ENCODE measurements at regions not wholly inside any gene's neighbourhood (a gene's known extent, or its start where the extent isn't known, plus 50 kb on each side); places are given as distances from the start of the nearest gene placed in this dataset.
"Not testable (repeated sequence)": the region's sequence is repeated elsewhere in the genome, so short reads cannot be mapped to it uniquely, and the experiment has no call there.

DNA sequence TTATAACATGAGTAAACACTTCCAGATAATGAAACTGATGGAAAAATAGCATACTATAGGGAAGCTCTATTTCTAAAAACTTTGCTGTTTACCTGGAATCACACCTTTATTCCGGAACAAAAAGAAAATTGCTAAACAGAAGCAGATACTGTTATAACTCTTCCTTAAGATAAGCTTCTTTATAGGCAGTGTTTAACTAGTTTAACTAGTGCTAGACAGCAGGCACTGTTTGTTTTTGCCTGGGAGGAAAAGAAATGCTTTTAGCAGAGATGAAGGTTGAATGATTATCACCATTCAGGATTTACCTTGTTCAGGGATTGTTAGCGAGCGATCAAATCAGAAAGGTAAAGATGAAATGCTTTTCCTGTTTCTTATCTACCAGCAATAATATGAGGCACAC is 54.7 kb upstream of the PDPR start:
- TF ChIP-seq, protein P1, sequence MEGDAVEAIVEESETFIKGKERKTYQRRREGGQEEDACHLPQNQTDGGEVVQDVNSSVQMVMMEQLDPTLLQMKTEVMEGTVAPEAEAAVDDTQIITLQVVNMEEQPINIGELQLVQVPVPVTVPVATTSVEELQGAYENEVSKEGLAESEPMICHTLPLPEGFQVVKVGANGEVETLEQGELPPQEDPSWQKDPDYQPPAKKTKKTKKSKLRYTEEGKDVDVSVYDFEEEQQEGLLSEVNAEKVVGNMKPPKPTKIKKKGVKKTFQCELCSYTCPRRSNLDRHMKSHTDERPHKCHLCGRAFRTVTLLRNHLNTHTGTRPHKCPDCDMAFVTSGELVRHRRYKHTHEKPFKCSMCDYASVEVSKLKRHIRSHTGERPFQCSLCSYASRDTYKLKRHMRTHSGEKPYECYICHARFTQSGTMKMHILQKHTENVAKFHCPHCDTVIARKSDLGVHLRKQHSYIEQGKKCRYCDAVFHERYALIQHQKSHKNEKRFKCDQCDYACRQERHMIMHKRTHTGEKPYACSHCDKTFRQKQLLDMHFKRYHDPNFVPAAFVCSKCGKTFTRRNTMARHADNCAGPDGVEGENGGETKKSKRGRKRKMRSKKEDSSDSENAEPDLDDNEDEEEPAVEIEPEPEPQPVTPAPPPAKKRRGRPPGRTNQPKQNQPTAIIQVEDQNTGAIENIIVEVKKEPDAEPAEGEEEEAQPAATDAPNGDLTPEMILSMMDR (optimal IDR thresholded peaks at IDR 0.05 in 1 of 3, IDR thresholded peaks at IDR 0.05 in 1 of 3, conservative IDR thresholded peaks at IDR 0.05 in 1 of 3; ENCODE audit: extremely low read depth in 1 of 3, insufficient read depth in 2 of 3, low read length in 3 of 3): not testable (repeated sequence)
- not testable (repeated sequence) for TF ChIP-seq EZH2 (IDR thresholded peaks at IDR 0.05; ENCODE audit: low read length)
